CD14-positive monocyte (primary cell): ENCODE measurements at regions not wholly inside any gene's neighbourhood (a gene's known extent, or its start where the extent isn't known, plus 50 kb on each side); places are given as distances from the start of the nearest gene placed in this dataset.

ENCODE experiments used
- DNase-seq, 3 donors: peaks; one replicate each; pipeline ENCODE4 v3.0.0-alpha.2; 2011 to 2022
- H2AFZ ChIP-seq: 2 replicates; pipeline ENCODE4 v1.6.0; 2012; ENCODE audit warnings: mild to moderate bottlenecking, low read depth, low read length, inconsistent platforms; ENCODE audit not compliant: insufficient read depth, poor library complexity, severe bottlenecking
- H3K27ac ChIP-seq, 2 donors: 1 replicate in 1 of 2; 2 replicates in 1 of 2; pipeline ENCODE4 v1.5.1; 2012 to 2013; ENCODE audit warnings: low read length in 2 of 2, control low read depth in 1 of 2, inconsistent platforms in 1 of 2, low read depth in 1 of 2, mild to moderate bottlenecking in 1 of 2
- H3K27me3 ChIP-seq, 2 donors: one replicate each; pipeline versions ENCODE4 v1.6.0 to v1.6.1; 2011 to 2013; ENCODE audit warnings: low read length in 2 of 2; ENCODE audit not compliant: control insufficient read depth in 2 of 2, insufficient read depth in 2 of 2
- H3K36me3 ChIP-seq, 2 donors: replicated peaks in 1 of 2; 1 replicate in 1 of 2; 2 replicates in 1 of 2; pipeline versions ENCODE4 v1.5.1 to v1.6.1; 2012 to 2013; ENCODE audit warnings: low read length in 2 of 2, control low read depth in 1 of 2, inconsistent platforms in 1 of 2, mild to moderate bottlenecking in 1 of 2; ENCODE audit not compliant: insufficient read depth in 2 of 2, control insufficient read depth in 1 of 2
- H3K4me1 ChIP-seq, 2 donors: 1 replicate in 1 of 2; 2 replicates in 1 of 2; pipeline versions ENCODE4 v1.5.1 to v1.6.1; 2012 to 2013; ENCODE audit warnings: low read length in 2 of 2, control low read depth in 1 of 2, inconsistent platforms in 1 of 2, mild to moderate bottlenecking in 1 of 2, moderate library complexity in 1 of 2; ENCODE audit not compliant: insufficient read depth in 2 of 2, control insufficient read depth in 1 of 2
- H3K4me2 ChIP-seq: replicated peaks from 2 replicates; pipeline ENCODE3; 2012; ENCODE audit warnings: low read length, moderate library complexity, mild to moderate bottlenecking; ENCODE audit not compliant: poor library complexity, severe bottlenecking; ENCODE audit errors: extremely low read depth
- H3K4me3 ChIP-seq, 3 experiments: fragments of 200-600 bp in 1 of 3; sonication (generic) in 1 of 3; replicated peaks in 1 of 3; 1 replicate in 2 of 3; 2 replicates in 1 of 3; pipeline ENCODE4 v1.5.1; 2011 to 2013; ENCODE audit warnings: low read length in 3 of 3, mild to moderate bottlenecking in 3 of 3, control low read depth in 2 of 3, low read depth in 2 of 3, inconsistent platforms in 1 of 3, moderate library complexity in 1 of 3
- H3K79me2 ChIP-seq: 2 replicates; pipeline ENCODE4 v1.6.0; 2012; ENCODE audit warnings: mild to moderate bottlenecking, control low read depth, inconsistent platforms, low read length, moderate library complexity; ENCODE audit not compliant: insufficient read depth
- H3K9ac ChIP-seq: 2 replicates; pipeline ENCODE4 v1.6.0; 2017; ENCODE audit warnings: low read length, mild to moderate bottlenecking; ENCODE audit not compliant: insufficient read depth, poor library complexity, severe bottlenecking
- H3K9me3 ChIP-seq, 2 donors: replicated peaks in 1 of 2; 1 replicate in 1 of 2; 2 replicates in 1 of 2; pipeline versions ENCODE4 v1.5.1 to v1.6.1; 2012 to 2013; ENCODE audit warnings: low read length in 2 of 2, control low read depth in 1 of 2; ENCODE audit not compliant: control insufficient read depth in 1 of 2, insufficient read depth in 1 of 2
- H4K20me1 ChIP-seq: 2 replicates; pipeline ENCODE4 v1.6.0; 2012; ENCODE audit warnings: mild to moderate bottlenecking, low read length, control low read depth, moderate library complexity; ENCODE audit not compliant: insufficient read depth
- H3K27ac Mint-ChIP-seq, 7 donors: one replicate each; pipeline ENCODE4 v1.8.0; 2020; ENCODE audit warnings: mild to moderate bottlenecking in 7 of 7, mixed read lengths in 7 of 7, moderate library complexity in 6 of 7, inconsistent platforms in 2 of 7
- H3K27me3 Mint-ChIP-seq, 3 donors: one replicate each; pipeline ENCODE4 v1.8.0; 2021 to 2022; ENCODE audit warnings: low read depth in 3 of 3, mild to moderate bottlenecking in 3 of 3, mixed read lengths in 3 of 3, moderate library complexity in 3 of 3, inconsistent platforms in 1 of 3
- H3K36me3 Mint-ChIP-seq, 2 donors: one replicate each; pipeline ENCODE4 v1.8.0; 2020; ENCODE audit warnings: mixed read lengths in 2 of 2, inconsistent platforms in 1 of 2, mild to moderate bottlenecking in 1 of 2
- H3K4me1 Mint-ChIP-seq: one replicate; pipeline ENCODE4 v1.8.0; 2020; ENCODE audit warnings: mild to moderate bottlenecking, mixed read lengths
- H3K4me3 Mint-ChIP-seq, 2 donors: one replicate each; pipeline ENCODE4 v1.8.0; 2020; ENCODE audit warnings: mild to moderate bottlenecking in 2 of 2, mixed read lengths in 2 of 2, moderate library complexity in 1 of 2
- H3K9me3 Mint-ChIP-seq, 7 donors: one replicate each; pipeline ENCODE4 v1.8.0; 2020 to 2022; ENCODE audit warnings: mixed read lengths in 7 of 7, mild to moderate bottlenecking in 6 of 7, moderate library complexity in 6 of 7, inconsistent platforms in 2 of 7
- CTCF ChIP-seq: fragments of 200-600 bp; IDR thresholded peaks from one replicate; pipeline ENCODE4 v1.8.0; 2022; ENCODE audit warnings: antibody characterized with exemption, mild to moderate bottlenecking
- WGBS: methylation state at CpG from one replicate; pipeline ENCODE4 v1.1.5; 2013; ENCODE audit warnings: missing lambda C conversion rate; ENCODE audit not compliant: insufficient coverage; 5-methylcytosine and 5-hydroxymethylcytosine counted together
- intact Hi-C, 2 donors: fragments of 100-400 bp; cut with micrococcal nuclease; formaldehyde crosslinking; loops; one replicate each; pipeline versions ENCODE4 v1.15.0 to v1.15.1; 2023

- Mint-ChIP-seq H3K4me3 (no peak overlapping the region), H3K27me3 (peaks cover 1 to 5% (median 3%) of the 10 kb centered on the region in 3 donors), H3K9me3 (no peaks in the 10 kb centered on the region), H3K4me1 (peaks cover 7% of the 10 kb centered on the region), H3K27ac (no peak overlapping the region), H3K36me3 (no peaks in the 10 kb centered on the region)
- Histone ChIP-seq H3K4me2 (no peak overlapping the region), H3K4me3 (no peak overlapping the region), H3K27me3 (no peaks in the 10 kb centered on the region), H3K79me2 (no peaks in the 10 kb centered on the region), H3K9ac (no peak overlapping the region), H2AFZ (no peak overlapping the region), H3K9me3 (no peaks in the 10 kb centered on the region), H3K27ac (no peak overlapping the region), H3K36me3 (no peaks in the 10 kb centered on the region), H4K20me1 (no peaks in the 10 kb centered on the region), H3K4me1 (no peaks in the 10 kb centered on the region)
- WGBS, result 91% methylated on average over 6 of the region's 7 CpGs
- no peak for TF ChIP-seq CTCF
- intact Hi-C loops, result no loop called here
- no peak for DNase-seq
Observed at GRCh38 chr2:120496759-120497158, 150.8 kb downstream of the INHBB start.

DNA sequence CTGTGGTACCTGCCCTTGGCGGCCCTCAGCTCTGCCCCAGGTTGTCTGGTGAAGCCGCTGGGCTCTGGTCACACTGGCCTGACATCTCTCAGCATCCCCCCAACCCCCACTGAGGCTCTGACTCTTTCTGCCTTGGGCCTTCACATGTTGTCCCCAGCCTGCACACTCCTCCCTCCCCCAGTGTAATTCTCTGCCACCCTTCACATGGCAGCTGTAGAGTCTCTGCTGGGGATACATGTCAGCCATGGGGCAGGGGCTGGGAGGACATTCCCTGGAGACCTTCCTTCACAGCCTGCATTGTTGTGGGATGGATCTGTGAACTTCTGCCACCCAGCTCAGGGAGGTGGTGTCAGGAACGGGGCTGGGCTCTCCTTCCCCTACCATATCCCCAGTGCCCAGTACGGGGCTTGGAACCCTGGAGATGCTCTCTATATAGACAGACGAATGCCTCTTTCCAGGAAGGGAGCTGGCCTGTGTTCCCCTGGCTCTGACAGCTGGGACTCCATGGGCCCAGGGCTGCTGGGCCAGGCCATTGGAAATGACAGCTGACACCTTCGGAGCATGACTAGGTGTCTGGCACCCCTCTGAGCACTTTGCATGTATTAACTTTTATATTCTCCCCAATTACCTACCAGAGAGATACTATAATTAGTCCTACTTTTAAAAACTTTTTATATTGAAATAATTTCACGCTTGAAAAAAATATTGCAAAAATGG is 151.5 kb downstream of the INHBB start:
- TF ChIP-seq CTCF, result no peak
- no peaks in the 10 kb centered on the region for H3K36me3 Mint-ChIP-seq
- Histone ChIP-seq H3K27ac (no peak overlapping the region), H3K4me3 (no peak overlapping the region), H3K9ac (no peak overlapping the region), H4K20me1 (no peaks in the 10 kb centered on the region), H3K27me3 (no peaks in the 10 kb centered on the region), H3K4me1 (no peaks in the 10 kb centered on the region), H3K9me3 (no peaks in the 10 kb centered on the region), H3K4me2 (no peak overlapping the region), H2AFZ (no peak overlapping the region), H3K79me2 (no peaks in the 10 kb centered on the region), H3K36me3 (no peaks in the 10 kb centered on the region)
- no peak overlapping the region for H3K4me3 Mint-ChIP-seq
- H3K4me1 Mint-ChIP-seq, result peaks cover 7% of the 10 kb centered on the region
- no peak overlapping the region for H3K27ac Mint-ChIP-seq
- no peak for DNase-seq
- WGBS, result 91% methylated on average over 5 of the region's 7 CpGs
- no peaks in the 10 kb centered on the region for H3K9me3 Mint-ChIP-seq
- intact Hi-C loops, result no loop called here
- peaks cover 1 to 5% (median 5%) of the 10 kb centered on the region in 3 donors for H3K27me3 Mint-ChIP-seq
